Hypothalamus (tissue), 51 donors: ENCODE measurements at regions not wholly inside any gene's neighbourhood (a gene's known extent, or its start where the extent isn't known, plus 50 kb on each side); places are given as distances from the start of the nearest gene placed in this dataset.

Experiments
- DNase-seq, 51 donors: peaks; one replicate each; lab custom pipeline; 2025; lab: John Stamatoyannopoulos, UW

DNA sequence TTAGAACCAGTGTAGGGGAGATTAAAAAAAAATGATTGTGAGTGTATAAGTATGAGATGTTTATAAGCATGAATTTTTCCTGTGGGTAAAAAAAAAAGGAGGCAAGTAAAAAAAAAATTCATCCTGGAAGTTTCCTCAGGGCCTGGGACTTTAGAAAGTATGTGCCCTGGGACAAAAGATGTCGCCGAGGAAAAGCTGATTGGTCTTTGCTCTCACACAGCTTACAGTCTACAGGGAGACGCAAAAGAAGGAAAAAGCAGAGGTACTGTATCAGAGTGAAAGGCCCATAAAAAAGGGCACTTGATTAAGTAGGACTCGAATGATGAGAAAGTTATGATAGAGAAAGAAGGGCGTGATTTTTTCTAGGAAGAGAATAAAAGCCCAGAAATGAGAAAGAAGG lies 501.4 kb upstream of the MEF2C start:
- no peak for DNase-seq

DNA sequence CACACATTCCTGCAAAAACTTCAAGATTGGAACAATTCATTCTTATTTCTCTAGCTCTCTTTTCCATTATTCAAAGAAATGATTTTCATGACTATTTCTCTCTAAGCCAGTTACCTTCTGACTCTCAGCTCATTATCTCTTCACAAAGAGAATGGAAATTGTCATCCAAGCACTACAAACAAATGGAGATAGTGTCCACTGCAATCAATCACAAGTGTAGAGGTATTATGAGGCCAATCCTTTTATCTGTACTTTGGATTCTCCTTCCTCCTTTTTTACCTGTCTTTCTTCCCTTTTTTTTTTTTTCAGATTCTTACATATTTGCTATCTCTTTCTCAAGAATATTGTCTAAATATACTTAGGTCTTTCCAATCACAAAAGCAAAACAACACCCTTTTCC lies 497.7 kb upstream of the MEF2C start:
- no peak for DNase-seq

DNA sequence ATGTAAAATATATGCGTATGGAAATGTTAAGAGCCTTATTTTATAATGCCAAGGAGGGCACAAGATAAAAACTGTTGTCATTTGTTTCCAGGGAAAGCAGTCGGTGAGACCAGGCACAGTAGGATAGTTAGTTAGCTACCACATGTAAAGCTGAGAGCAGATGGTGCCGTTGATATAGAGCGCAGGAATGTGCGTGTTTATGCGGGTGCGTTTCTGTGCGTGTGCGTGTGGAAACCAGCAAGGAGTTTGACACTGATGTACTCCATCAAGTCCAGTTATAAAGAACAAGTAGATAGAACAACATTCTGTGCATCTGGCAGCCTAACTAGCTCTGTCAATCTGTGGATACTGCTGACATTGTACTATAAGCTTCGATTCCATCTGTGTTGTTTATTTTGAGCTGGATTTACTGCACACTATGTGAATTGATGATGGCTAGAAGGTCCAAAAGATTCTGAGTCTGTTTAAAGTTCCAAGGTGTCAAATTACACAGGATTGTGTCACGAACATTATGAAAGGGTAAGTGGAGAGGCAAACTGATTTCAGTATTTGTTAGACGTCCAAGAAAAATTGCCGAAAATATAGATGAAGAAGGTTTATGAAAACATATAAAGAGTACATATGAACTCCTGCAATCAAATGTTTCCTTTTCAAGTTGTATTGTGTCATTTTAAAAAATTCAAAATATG lies 494.9 kb upstream of the MEF2C start:
- DNase-seq, result no peak

DNA sequence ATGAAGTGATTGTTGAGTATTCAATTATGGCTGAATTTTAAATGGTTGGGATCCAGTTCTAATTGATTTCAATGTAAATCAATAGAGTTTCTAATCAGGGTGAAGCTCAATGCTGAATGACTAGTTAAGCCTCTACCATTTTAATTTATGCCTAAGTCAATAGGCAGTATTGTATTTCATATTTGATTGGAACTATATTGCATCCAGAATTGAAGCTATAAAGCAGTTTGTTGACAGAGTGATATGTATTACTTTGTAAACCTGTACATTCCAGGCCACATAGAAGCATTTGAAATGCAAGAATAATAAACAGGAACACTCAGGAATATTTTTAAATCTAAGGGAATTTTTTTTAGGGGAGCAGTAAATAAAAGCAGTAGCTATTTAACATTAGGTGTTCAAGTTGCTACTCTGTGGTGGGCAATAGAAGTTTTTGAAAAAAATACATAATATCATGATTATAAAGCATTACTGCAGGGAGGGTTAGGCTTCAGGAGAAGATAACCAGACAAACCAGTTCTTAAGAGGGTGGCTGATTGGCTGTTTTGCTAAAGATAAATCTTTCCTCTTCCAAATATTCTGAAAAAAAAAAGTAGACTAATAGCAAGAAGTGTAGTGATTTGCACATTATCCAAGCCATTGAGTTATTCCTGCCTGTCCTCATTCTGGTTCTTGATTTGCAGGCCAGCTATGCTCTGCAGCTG lies 492.0 kb upstream of the MEF2C start:
- no peak for DNase-seq

DNA sequence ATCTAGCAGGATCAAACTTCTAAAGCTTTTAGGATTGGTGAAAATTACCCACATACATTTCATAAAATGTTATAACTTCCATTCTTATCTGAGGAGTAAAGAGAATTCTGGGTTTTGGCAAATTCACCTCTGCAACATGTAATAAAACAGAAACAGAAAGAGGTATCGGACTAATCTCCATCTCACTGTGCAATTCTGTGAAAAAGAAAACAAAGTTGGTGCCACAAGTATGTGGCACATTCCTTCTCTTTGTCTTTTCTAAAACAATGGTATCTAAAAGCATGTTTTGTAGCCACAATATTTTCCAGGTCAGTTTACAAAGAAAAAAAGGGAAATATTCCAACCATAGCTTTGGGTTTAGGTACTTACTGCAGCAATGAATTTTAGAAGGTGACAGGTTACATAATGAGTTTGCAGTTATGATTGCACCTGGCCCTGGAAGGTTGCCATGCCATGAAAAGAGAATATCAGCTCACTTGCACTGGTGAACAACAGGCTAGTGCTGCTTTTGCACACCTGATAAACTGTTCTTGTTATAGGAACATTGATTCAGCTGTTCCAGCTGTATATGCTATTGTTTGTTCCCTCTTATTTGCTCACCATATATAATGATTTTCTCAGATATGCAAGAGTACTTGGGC lies 491.3 kb upstream of the MEF2C start:
- DNase-seq, result no peak

DNA sequence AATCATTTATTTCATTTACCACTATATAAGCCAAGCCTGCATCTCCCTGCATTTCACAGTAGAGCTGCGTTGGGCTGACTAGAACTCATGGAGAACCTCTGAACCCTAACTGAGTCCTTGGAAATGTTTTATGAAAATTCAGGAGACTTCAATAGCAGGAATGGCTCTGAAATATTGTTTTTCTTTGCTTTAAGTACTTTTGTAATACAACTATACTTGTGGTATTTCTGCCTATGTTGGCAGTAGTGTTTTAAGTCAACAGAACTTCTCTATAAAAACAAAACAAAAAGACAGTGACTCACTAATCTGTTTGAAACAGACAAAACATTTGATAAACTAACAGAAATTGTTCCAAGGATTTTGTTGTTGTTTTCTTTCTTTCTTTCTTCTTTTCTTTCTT lies 489.2 kb upstream of the MEF2C start:
- DNase-seq, result no peak

DNA sequence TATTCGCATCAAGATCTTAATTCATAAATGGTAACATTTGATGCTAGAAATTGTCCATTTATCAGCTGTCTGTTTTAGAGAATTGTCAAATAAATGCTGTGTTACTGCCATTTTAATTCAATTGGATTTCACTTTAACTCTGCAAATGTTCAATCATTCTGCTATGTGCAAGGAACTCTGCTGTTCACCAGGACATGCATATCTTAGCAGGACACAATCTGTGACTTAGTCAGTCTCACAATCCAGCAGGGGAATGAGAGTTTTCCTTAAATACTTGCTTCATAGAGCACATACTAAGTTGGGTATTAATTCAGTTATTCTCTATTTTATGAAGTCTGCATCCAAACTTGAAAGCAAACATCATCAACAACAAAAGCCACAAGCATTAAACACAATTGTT lies 488.7 kb upstream of the MEF2C start:
- no peak for DNase-seq

DNA sequence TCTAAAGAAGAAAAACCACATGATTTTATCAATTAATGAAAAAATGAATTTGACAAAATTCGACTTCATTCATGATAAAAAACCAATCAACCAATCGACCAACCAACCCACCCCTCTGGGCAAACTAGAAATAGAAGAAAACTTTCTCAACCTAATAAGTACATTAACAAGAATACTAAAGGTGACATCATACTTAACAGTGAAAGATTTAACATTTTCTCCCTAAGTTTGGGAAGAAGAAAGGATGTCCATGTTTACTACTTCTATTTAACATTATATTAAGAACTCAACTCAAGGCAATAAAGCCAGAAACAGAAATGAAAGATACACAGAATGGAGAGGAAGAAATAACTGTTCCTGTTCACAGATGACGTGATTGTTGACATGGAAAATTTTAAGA lies 476.1 kb upstream of the MEF2C start:
- DNase-seq, result no peak

DNA sequence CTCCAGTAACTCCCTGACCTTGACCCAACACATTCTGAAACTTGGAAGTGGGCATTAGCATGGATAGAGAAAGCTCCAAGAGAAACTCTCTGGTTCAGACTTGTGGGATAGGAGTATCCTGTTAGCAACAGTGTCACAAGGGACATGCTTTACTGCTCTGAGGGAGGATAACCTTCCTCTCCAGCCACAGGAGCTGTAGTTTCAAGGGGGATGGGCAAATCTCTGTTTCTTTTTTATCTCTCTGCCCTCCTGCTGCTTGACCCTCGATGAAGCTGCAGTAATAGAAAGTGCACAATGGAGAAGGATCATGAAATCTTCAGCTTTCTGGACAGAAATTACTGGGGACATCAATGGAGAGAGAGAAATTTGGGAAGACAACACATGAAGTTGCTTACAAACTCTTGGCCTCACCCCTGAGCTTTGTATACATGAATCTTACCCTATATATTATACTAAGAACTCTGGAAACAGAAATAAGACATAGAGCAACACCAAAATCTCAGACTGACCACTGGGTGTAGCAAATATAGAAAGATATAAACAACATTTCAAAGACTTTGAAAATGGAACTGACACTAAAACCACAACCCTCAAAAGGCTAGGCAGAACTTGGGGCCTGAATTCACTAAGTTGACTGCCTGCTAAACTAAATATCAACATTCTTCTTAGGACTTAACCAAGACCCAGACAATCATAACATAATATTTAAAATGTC lies 471.0 kb upstream of the MEF2C start:
- DNase-seq, result no peak

DNA sequence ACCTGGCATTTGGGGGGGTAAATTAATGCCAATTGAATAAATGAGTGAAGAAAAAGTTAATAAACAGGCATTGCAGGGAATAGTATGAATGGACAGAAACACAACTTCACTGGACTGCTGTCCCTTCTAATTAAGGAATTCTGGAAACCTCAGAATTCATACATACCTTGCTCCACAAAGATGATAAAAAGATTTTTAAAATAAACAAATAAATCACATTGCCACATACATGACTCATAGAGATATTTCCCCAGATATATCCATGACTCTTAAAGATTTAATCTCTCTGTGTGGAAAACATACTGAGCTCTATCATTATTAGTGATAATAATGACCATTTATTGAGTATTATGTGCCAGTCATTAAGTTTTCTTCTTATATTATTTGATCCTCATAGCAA lies 469.0 kb upstream of the MEF2C start:
- no peak for DNase-seq

DNA sequence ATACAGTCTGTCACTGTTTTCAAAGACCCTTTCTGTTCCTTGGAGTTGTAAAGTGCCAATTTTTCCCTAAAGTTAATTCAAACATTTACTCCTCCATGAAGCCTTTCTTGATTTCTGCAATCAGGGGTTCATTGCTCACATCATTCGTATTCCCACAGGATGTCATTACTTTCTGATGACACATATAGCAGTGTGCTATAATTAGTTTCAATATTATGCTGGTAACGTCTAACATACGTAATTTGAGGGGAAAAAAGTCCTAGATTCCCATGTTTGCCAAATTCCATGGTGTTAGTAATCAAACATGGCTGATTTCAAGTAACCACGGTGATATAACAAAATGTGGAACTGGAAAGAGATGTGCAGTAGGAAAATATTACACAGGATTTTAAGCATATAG lies 468.2 kb upstream of the MEF2C start:
- no peak for DNase-seq

DNA sequence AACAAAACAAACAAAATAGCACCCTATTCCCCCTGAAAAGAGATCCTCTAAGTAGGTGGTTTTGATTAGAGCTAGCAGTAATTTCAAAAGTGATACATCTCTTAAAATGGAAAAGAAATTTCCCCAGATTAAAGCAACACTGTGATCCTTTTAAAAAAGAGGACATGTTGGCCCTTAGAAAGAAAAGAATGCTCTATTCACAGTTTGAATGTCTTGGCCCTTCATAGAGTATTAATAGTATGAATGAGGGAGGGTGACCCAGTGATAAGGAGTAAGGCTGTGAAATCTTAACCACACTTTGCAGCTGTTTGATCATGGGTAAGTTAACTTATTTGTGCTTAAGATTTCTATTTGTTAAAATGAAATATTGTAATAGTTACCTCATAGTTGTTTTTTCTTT lies 467.7 kb upstream of the MEF2C start:
- no peak for DNase-seq

DNA sequence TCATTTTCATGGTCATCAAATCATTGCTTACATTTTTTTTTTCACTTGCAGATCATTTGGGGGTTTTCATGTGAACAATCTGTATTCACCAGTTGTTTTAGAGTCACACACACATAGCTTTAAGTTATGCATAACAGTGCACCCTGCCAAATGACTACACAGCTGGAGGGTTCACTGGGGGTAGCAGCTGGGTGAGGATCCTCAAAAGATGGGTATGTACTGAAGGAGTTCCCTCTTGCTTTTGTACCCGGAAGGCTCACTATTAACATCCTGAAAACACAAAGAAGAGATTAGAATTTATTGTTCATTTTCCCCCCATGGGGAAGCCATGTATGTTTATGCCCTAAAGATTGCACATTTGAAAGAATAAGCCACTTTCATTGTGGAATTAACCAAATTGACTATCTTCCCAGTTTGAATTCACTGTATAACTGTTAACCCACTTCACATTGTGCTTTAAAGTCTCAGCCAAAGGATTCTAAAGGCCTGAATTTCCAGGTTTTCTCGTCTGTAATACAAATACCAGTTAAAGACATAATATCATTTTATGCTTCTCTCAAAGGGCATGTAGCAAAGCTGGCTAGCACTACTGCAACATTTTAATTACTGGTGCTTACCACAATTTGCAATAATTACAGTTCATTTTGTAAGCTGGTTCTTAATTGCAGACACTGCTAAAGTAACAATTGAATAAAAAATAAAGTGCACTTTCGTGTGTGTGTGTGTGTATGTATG lies 466.4 kb upstream of the MEF2C start:
- DNase-seq, result no peak

DNA sequence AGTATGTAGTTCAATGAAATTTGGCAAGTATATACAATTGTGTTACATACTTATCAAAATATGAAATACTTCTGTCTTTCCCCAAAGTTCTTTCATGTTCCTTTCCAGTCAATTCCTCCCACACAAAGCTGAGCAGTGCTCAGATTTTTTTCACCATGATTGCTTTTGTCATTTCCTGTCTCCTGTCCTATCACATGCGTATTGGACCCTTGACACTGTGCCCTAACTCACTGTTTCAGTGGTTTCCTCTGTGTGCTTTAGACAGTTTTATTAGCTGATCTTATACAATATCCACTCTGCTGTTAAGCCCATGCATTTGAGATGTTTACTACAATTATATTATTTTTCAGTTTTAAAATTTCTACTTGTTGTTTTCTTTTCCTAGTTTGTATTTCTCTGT lies 463.6 kb upstream of the MEF2C start:
- no peak for DNase-seq

DNA sequence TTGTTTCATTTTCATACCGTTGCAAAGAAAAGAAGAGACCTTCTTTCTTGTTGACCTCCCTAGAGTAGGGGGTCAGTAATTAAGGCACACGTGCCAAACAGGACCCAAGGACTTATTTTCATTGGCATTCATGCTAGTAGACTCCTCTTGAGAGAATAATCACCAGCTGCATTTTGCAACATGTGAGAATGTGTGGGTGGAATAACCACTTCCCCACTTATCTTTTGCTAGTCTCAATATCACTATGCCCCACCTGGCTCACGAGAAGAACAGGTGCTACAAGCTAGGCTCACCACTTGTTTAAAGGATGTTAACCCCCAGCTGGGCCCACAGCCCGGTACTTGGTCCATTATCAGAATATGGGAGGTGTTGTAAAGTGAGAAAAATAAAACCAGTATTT lies 460.7 kb upstream of the MEF2C start:
- DNase-seq, result no peak

DNA sequence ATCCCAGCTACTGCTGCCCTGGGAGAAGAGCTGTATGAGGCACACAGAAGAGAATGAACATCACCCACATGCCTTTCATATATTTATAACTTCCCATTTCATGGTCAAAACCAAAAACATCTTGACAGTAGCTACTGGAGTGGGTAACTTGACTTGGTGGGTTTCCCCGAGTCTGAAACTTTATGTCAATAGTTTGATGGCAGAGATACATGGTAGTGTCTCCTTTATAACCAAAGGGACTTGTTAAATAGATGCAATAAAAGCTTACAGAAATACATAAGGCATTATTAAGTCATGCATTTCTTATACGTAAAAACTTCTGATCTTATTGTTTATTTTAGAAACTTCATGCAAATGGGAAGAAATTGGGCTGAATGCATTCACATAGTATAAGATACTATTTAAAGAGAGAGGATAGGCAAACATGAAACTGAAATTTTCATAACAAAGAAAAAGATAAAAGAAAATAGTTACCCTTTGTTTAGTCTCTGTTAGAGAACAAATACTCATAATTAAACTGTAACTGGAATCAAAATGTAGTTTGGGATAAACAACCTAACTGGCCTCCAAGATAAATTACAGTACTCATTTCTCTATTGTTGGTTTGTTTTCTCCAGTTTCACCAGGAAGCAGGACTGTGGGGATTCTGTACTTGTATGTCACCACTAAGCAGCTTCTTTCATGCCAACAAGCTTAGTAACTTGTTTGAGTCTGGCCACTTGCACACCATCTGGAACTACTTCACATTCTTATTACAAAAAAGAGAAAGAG lies 459.3 kb upstream of the MEF2C start:
- DNase-seq, result no peak

DNA sequence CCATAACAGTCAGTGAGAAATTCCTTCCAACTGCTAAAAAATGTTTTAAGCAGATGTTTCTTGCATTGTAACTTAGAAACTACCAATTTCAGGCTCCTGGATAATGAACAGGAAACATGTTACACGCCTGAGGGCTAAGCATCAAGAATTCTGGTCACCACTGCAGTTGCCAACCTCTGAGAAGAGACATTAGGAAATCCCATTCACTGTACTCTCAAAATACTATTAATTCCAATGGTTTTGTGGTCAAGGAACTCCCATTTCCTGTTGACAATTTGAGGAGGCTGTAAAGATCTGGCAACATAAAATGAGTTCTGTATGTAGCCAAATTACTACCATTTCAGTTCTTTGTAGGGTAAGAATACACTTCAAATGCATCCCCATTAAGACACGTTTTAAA lies 456.0 kb upstream of the MEF2C start:
- DNase-seq, result no peak

DNA sequence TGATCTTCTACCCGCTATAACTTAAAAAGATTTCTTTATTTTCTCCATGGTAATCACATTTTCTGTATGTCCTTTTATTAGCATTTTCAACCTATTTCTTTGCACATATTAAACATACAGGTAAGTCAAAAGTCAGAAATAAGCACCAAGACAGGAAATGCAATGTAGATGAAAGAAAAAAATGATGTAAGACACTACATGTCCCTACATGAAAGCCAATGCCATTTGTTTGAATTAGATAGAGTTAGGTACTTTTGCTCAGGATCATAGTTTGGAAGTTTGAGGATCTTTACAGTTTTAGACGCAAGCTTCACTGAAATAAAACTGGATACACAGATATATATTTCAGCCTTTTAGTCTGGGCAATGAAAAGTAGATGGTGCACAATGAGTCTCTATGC lies 453.1 kb upstream of the MEF2C start:
- DNase-seq, result no peak

DNA sequence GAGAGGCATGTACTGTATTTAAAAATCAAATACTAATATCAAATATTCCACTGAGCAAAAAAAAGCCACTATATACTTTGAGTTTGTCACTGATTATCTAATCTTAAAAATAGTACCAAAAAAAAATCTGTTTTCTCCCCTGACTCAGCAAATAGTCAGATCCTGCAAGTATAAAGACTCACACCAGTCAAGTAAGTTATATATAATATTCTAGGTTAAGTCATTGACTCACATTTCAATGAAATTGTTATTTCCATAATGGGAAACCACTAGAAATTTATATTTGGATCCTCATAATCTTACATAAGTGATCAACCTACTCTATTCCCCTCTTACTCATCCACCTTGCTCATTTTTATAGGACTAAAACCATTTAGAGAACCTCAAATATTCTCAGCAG lies 447.2 kb upstream of the MEF2C start:
- no peak for DNase-seq

DNA sequence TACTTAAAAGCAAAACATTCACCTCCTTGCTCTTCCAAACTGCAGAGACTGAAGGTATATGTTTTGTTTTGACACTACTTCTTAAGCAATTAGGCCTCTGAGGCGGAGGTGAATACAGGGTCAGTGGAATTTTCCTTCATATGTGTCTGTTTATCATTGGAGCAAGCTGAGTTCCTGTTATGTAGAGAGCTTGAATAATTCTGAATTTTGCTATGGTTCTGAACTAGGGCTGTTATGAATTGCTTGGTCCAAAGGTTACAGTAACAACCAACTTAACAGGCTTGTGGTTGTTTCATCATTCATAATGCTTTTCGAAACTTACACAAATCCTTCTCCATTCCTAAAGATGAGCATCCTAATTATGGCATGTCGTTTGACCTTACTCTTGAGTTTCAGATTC lies 444.6 kb upstream of the MEF2C start:
- DNase-seq, result no peak
